ENCODE measurements at regions not wholly inside any gene's neighbourhood (a gene's known extent, or its start where the extent isn't known, plus 50 kb on each side); places are given as distances from the start of the nearest gene placed in this dataset.

DNA sequence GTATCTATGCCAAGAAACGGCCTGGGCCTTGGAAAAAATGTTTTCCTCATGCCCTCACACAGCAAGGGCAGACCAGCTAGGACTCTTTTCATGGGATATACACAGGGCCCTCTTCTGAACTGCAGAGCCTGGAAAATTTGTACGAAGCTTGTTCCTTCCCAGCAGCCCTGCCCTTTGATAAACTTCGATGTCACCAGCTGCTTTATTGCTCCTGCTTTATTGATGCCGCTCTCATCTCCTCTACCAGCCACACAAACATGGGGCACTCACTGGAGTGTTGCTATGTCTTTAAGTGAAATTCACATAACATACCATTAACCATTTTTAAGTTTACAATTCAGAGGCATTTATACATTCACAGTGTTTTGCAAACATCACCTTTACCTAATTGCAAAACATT is 197.9 kb downstream of the KTN1 start:
- Histone ChIP-seq H3K4ac (ENCODE audit: low read length) (no peak overlapping the region), H3K9ac (ENCODE audit: low read depth, low read length, poor library complexity) (no peak overlapping the region), H3K18ac (ENCODE audit: low read length) (no peak overlapping the region), H3K14ac (ENCODE audit: low read length) (no peak overlapping the region), H3K27ac (replicated peaks; ENCODE audit: low read length) (no peak overlapping the region), H2BK12ac (ENCODE audit: low read length) (no peak overlapping the region), H3K4me2 (ENCODE audit: insufficient read depth, low read length, poor library complexity, severe bottlenecking) (no peak overlapping the region), H2BK15ac (ENCODE audit: low read length) (no peak overlapping the region), H4K8ac (ENCODE audit: low read depth, low read length) (no peak overlapping the region), H2AK5ac (ENCODE audit: low read depth, low read length) (no peak overlapping the region), H2BK5ac (ENCODE audit: low read length) (no peak overlapping the region), H4K91ac (ENCODE audit: low read depth, low read length, poor library complexity) (no peak overlapping the region), H2AFZ (ENCODE audit: low read length) (no peak overlapping the region), H3K23ac (ENCODE audit: low read depth, low read length, poor library complexity) (no peak overlapping the region), H3K79me1 (ENCODE audit: low read depth, low read length) (no peaks in the 10 kb centered on the region), H2BK120ac (ENCODE audit: low read depth, low read length) (no peak overlapping the region), H3K9me3 (replicated peaks in 1 of 2; ENCODE audit: control insufficient read depth in 2 of 2, insufficient read depth in 1 of 2, low read depth in 1 of 2, low read length in 2 of 2) (no peaks in the 10 kb centered on the region), H3K4me3 (ENCODE audit: low read length in 2 of 2) (no peak overlapping the region), H3K36me3 (replicated peaks in 1 of 2; ENCODE audit: control insufficient read depth in 2 of 2, insufficient read depth in 2 of 2, low read length in 2 of 2) (no peaks in the 10 kb centered on the region), H3K4me1 (ENCODE audit: control insufficient read depth in 2 of 2, insufficient read depth in 1 of 2, low read depth in 1 of 2, low read length in 2 of 2) (no peaks in the 10 kb centered on the region), H3K27me3 (ENCODE audit: control insufficient read depth in 3 of 3, insufficient read depth in 3 of 3, low read depth in 1 of 3, low read length in 3 of 3) (no peaks in the 10 kb centered on the region)
- DNase-seq (ENCODE audit: low spot score) = no peak
- no CpG with 5 or more reads among the region's 4 CpGs for WGBS, 2 donors (ENCODE audit: extremely low coverage in 2 of 2, insufficient read length in 2 of 2, insufficient replicate concordance in 1 of 2)

DNA sequence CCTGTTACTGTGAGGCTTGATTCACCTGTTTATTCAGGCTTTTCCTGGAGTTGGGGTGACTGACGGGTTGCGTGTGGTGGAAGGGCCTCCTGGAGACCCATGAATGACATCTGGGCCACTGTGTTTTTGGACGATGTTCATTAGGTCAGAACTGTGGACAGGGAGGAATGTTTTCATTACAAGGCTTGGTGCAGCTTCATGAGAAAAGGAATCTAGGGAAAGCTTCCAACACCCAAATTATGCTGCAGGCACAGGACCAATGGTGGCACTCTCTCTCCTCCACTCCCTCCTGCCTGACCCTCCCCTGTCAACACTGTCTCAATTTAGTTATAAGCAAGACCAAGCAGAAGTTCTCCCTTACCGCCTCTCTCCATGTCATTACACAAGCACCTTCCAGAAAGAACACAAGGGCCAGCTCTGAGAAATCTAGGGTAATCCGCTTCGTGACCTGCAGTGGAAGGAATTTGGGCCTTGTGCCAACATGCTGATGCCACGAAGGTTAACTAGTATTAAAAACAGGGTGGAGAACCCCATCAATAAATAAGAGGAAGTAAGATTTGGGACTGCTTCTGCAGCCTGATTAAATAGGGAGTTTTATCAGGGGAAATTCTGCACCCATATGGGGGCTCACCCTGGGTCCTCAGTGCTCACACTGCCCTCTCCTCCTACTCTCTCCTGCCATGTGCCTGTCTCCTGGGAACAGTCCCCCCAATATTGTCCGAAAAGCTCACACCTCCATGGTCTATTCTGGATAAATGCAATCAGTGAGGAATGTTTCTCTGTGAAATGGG is 200.3 kb downstream of the KTN1 start:
- Histone ChIP-seq H2AFZ (ENCODE audit: low read length) (no peak overlapping the region), H3K27me3 (ENCODE audit: control insufficient read depth in 3 of 3, insufficient read depth in 3 of 3, low read depth in 1 of 3, low read length in 3 of 3) (no peaks in the 10 kb centered on the region), H2BK120ac (ENCODE audit: low read depth, low read length) (no peak overlapping the region), H2AK5ac (ENCODE audit: low read depth, low read length) (peak overlapping the region; percentile 76), H3K4ac (ENCODE audit: low read length) (no peak overlapping the region), H3K4me2 (ENCODE audit: insufficient read depth, low read length, poor library complexity, severe bottlenecking) (no peak overlapping the region), H3K18ac (ENCODE audit: low read length) (no peak overlapping the region), H3K9ac (ENCODE audit: low read depth, low read length, poor library complexity) (no peak overlapping the region), H3K14ac (ENCODE audit: low read length) (no peak overlapping the region), H2BK5ac (ENCODE audit: low read length) (no peak overlapping the region), H4K8ac (ENCODE audit: low read depth, low read length) (no peak overlapping the region), H2BK15ac (ENCODE audit: low read length) (no peak overlapping the region), H3K4me1 (ENCODE audit: control insufficient read depth in 2 of 2, insufficient read depth in 1 of 2, low read depth in 1 of 2, low read length in 2 of 2) (no peaks in the 10 kb centered on the region), H2BK12ac (ENCODE audit: low read length) (no peak overlapping the region), H3K23ac (ENCODE audit: low read depth, low read length, poor library complexity) (no peak overlapping the region), H3K4me3 (ENCODE audit: low read length in 2 of 2) (no peak overlapping the region), H3K36me3 (replicated peaks in 1 of 2; ENCODE audit: control insufficient read depth in 2 of 2, insufficient read depth in 2 of 2, low read length in 2 of 2) (no peaks in the 10 kb centered on the region), H3K27ac (replicated peaks; ENCODE audit: low read length) (no peak overlapping the region), H3K9me3 (replicated peaks in 1 of 2; ENCODE audit: control insufficient read depth in 2 of 2, insufficient read depth in 1 of 2, low read depth in 1 of 2, low read length in 2 of 2) (no peaks in the 10 kb centered on the region), H3K79me1 (ENCODE audit: low read depth, low read length) (no peaks in the 10 kb centered on the region), H4K91ac (ENCODE audit: low read depth, low read length, poor library complexity) (no peak overlapping the region)
- no peak for DNase-seq (ENCODE audit: low spot score)
- no CpG with 5 or more reads among the region's 8 CpGs for WGBS, 2 donors (ENCODE audit: extremely low coverage in 2 of 2, insufficient read length in 2 of 2, insufficient replicate concordance in 1 of 2)

DNA sequence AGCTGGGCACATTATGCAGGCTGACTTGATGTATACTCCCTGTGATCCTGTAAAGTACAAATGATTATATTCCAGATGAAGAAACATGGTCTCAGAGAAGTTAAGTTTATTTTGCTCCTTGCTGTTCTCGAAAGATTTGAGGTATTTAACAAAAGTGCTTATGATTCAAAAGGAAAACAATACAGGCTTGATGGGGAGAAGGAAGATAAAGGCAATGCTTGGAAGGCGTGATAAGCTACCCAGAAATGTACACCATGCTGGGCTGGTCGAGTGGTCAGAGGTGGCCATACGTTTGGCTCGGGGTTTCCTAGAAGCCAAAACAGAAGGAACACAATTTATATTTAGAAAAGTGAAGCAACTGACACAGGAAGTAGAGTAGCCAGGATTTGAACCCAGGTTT is 201.0 kb downstream of the KTN1 start:
- H3K27me3 ChIP-seq (ENCODE audit: control insufficient read depth in 3 of 3, insufficient read depth in 3 of 3, low read depth in 1 of 3, low read length in 3 of 3) = no peaks in the 10 kb centered on the region
- H3K4me3 ChIP-seq (ENCODE audit: low read length in 2 of 2) = no peak overlapping the region
- H3K79me1 ChIP-seq (ENCODE audit: low read depth, low read length) = no peaks in the 10 kb centered on the region
- H4K8ac ChIP-seq (ENCODE audit: low read depth, low read length) = no peak overlapping the region
- no peak overlapping the region for H3K27ac ChIP-seq (replicated peaks; ENCODE audit: low read length)
- H3K36me3 ChIP-seq (replicated peaks in 1 of 2; ENCODE audit: control insufficient read depth in 2 of 2, insufficient read depth in 2 of 2, low read length in 2 of 2) = no peaks in the 10 kb centered on the region
- WGBS, 2 donors (ENCODE audit: extremely low coverage in 2 of 2, insufficient read length in 2 of 2, insufficient replicate concordance in 1 of 2) = no CpG with 5 or more reads among the region's 5 CpGs
- H3K9ac ChIP-seq (ENCODE audit: low read depth, low read length, poor library complexity) = no peak overlapping the region
- H3K4ac ChIP-seq (ENCODE audit: low read length) = no peak overlapping the region
- no peak overlapping the region for H2AFZ ChIP-seq (ENCODE audit: low read length)
- no peak overlapping the region for H2BK5ac ChIP-seq (ENCODE audit: low read length)
- no peak overlapping the region for H2BK15ac ChIP-seq (ENCODE audit: low read length)
- no peak overlapping the region for H3K23ac ChIP-seq (ENCODE audit: low read depth, low read length, poor library complexity)
- no peak for DNase-seq (ENCODE audit: low spot score)
- H2BK12ac ChIP-seq (ENCODE audit: low read length) = no peak overlapping the region
- no peak overlapping the region for H3K14ac ChIP-seq (ENCODE audit: low read length)
- H2AK5ac ChIP-seq (ENCODE audit: low read depth, low read length) = peak overlapping the region; percentile 76
- H3K9me3 ChIP-seq (replicated peaks in 1 of 2; ENCODE audit: control insufficient read depth in 2 of 2, insufficient read depth in 1 of 2, low read depth in 1 of 2, low read length in 2 of 2) = no peaks in the 10 kb centered on the region
- no peak overlapping the region for H4K91ac ChIP-seq (ENCODE audit: low read depth, low read length, poor library complexity)
- H3K4me2 ChIP-seq (ENCODE audit: insufficient read depth, low read length, poor library complexity, severe bottlenecking) = no peak overlapping the region
- no peaks in the 10 kb centered on the region for H3K4me1 ChIP-seq (ENCODE audit: control insufficient read depth in 2 of 2, insufficient read depth in 1 of 2, low read depth in 1 of 2, low read length in 2 of 2)
- no peak overlapping the region for H2BK120ac ChIP-seq (ENCODE audit: low read depth, low read length)
- no peak overlapping the region for H3K18ac ChIP-seq (ENCODE audit: low read length)

DNA sequence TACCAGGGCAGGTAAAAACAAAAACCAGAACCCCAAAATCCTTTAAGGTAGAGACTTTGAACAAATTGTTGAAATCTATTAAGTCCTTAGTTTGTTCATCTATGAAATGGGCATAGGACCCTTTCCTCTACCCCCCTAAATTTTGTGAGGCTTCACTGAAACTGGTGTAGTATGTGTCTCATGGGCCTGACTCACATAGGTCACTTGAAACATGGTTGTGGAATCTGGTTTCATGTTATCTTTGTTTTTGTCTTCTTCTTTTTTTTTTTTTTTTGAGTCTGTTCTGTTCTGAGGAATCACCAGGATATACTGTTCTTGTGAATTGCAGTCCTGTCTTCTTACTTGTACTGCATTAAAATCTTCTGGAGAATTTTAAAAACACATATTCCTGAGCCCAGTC is 202.2 kb downstream of the KTN1 start:
- Histone ChIP-seq H2BK12ac (ENCODE audit: low read length) (no peak overlapping the region), H3K14ac (ENCODE audit: low read length) (no peak overlapping the region), H2BK5ac (ENCODE audit: low read length) (no peak overlapping the region), H3K4me2 (ENCODE audit: insufficient read depth, low read length, poor library complexity, severe bottlenecking) (no peak overlapping the region), H4K91ac (ENCODE audit: low read depth, low read length, poor library complexity) (no peak overlapping the region), H3K4me1 (ENCODE audit: control insufficient read depth in 2 of 2, insufficient read depth in 1 of 2, low read depth in 1 of 2, low read length in 2 of 2) (no peaks in the 10 kb centered on the region), H3K79me1 (ENCODE audit: low read depth, low read length) (no peaks in the 10 kb centered on the region), H2AFZ (ENCODE audit: low read length) (no peak overlapping the region), H3K9ac (ENCODE audit: low read depth, low read length, poor library complexity) (no peak overlapping the region), H3K36me3 (replicated peaks in 1 of 2; ENCODE audit: control insufficient read depth in 2 of 2, insufficient read depth in 2 of 2, low read length in 2 of 2) (no peaks in the 10 kb centered on the region), H2BK15ac (ENCODE audit: low read length) (no peak overlapping the region), H3K27ac (replicated peaks; ENCODE audit: low read length) (no peak overlapping the region), H2AK5ac (ENCODE audit: low read depth, low read length) (no peak overlapping the region), H3K23ac (ENCODE audit: low read depth, low read length, poor library complexity) (no peak overlapping the region), H3K4ac (ENCODE audit: low read length) (no peak overlapping the region), H4K8ac (ENCODE audit: low read depth, low read length) (no peak overlapping the region), H3K9me3 (replicated peaks in 1 of 2; ENCODE audit: control insufficient read depth in 2 of 2, insufficient read depth in 1 of 2, low read depth in 1 of 2, low read length in 2 of 2) (no peaks in the 10 kb centered on the region), H2BK120ac (ENCODE audit: low read depth, low read length) (no peak overlapping the region), H3K4me3 (ENCODE audit: low read length in 2 of 2) (no peak overlapping the region), H3K27me3 (ENCODE audit: control insufficient read depth in 3 of 3, insufficient read depth in 3 of 3, low read depth in 1 of 3, low read length in 3 of 3) (no peaks in the 10 kb centered on the region), H3K18ac (ENCODE audit: low read length) (no peak overlapping the region)
- DNase-seq (ENCODE audit: low spot score) = no peak
